ENCODE measurements at regions not wholly inside any gene's neighbourhood (a gene's known extent, or its start where the extent isn't known, plus 50 kb on each side); places are given as distances from the start of the nearest gene placed in this dataset.

DNA sequence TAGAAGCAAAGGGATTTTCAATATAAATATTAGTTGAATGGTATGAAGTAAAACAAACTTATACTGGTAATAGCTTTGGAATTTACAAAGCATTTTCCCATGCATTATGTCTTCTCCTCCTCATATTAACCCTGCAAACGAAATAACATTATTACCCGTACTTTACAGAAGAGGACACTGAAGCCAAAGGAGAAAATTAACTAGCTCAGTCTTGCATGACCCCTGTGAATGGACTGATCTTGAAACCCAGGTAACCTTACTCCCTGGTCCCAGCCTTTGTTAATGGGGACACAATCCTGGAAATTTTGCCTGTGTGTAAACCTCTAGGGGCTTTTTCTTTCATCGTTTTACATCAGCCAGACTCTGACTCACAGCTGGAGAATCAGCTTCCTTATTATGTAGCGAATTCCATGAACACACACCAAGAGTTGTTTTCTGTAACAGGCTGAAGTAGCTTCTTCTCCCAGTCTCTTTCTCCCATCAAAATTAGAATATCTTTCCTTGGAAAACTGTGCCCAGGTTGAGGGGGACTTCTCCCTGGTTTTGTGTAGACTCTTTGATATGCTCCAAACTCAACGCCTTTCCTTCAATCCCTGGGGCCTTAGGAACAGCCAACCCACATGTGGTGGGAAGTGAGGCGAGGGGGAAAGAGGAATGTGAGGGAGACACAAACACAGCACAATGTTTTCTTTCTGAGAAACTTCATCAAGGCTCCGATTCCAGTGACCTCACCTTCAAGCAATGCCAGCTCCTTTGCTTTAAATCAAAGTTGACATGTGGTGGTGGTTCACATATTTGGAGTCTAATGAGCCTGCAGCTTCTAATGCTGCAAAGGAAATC lies 480.9 kb upstream of the PAPPA start:
- TF ChIP-seq, protein P1, sequence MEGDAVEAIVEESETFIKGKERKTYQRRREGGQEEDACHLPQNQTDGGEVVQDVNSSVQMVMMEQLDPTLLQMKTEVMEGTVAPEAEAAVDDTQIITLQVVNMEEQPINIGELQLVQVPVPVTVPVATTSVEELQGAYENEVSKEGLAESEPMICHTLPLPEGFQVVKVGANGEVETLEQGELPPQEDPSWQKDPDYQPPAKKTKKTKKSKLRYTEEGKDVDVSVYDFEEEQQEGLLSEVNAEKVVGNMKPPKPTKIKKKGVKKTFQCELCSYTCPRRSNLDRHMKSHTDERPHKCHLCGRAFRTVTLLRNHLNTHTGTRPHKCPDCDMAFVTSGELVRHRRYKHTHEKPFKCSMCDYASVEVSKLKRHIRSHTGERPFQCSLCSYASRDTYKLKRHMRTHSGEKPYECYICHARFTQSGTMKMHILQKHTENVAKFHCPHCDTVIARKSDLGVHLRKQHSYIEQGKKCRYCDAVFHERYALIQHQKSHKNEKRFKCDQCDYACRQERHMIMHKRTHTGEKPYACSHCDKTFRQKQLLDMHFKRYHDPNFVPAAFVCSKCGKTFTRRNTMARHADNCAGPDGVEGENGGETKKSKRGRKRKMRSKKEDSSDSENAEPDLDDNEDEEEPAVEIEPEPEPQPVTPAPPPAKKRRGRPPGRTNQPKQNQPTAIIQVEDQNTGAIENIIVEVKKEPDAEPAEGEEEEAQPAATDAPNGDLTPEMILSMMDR (IDR thresholded peaks at IDR 0.05), result peak; percentile 19; the same call in 1 of the 2 replicates
- peak; percentile 47; the same call in 1 of the 2 replicates for TF ChIP-seq YY1 (IDR thresholded peaks at IDR 0.05; ENCODE audit: low read depth)
- TF ChIP-seq, protein P2, sequence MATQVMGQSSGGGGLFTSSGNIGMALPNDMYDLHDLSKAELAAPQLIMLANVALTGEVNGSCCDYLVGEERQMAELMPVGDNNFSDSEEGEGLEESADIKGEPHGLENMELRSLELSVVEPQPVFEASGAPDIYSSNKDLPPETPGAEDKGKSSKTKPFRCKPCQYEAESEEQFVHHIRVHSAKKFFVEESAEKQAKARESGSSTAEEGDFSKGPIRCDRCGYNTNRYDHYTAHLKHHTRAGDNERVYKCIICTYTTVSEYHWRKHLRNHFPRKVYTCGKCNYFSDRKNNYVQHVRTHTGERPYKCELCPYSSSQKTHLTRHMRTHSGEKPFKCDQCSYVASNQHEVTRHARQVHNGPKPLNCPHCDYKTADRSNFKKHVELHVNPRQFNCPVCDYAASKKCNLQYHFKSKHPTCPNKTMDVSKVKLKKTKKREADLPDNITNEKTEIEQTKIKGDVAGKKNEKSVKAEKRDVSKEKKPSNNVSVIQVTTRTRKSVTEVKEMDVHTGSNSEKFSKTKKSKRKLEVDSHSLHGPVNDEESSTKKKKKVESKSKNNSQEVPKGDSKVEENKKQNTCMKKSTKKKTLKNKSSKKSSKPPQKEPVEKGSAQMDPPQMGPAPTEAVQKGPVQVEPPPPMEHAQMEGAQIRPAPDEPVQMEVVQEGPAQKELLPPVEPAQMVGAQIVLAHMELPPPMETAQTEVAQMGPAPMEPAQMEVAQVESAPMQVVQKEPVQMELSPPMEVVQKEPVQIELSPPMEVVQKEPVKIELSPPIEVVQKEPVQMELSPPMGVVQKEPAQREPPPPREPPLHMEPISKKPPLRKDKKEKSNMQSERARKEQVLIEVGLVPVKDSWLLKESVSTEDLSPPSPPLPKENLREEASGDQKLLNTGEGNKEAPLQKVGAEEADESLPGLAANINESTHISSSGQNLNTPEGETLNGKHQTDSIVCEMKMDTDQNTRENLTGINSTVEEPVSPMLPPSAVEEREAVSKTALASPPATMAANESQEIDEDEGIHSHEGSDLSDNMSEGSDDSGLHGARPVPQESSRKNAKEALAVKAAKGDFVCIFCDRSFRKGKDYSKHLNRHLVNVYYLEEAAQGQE (IDR thresholded peaks at IDR 0.05; ENCODE audit: low read depth, low read length), result peak; percentile 64; the same call in 1 of the 2 replicates
- peak; percentile 90 for TF ChIP-seq FOXM1 (IDR thresholded peaks at IDR 0.05; ENCODE audit: low read depth)
- peak; percentile 63; the same call in 1 of the 2 replicates for TF ChIP-seq TAF1 (IDR thresholded peaks at IDR 0.05; ENCODE audit: borderline replicate concordance, low read depth, low read length)
- TF ChIP-seq, protein P3, sequence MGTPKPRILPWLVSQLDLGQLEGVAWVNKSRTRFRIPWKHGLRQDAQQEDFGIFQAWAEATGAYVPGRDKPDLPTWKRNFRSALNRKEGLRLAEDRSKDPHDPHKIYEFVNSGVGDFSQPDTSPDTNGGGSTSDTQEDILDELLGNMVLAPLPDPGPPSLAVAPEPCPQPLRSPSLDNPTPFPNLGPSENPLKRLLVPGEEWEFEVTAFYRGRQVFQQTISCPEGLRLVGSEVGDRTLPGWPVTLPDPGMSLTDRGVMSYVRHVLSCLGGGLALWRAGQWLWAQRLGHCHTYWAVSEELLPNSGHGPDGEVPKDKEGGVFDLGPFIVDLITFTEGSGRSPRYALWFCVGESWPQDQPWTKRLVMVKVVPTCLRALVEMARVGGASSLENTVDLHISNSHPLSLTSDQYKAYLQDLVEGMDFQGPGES (IDR thresholded peaks at IDR 0.05; ENCODE audit: low read depth, low read length), result no peak
- TF ChIP-seq, protein P4, sequence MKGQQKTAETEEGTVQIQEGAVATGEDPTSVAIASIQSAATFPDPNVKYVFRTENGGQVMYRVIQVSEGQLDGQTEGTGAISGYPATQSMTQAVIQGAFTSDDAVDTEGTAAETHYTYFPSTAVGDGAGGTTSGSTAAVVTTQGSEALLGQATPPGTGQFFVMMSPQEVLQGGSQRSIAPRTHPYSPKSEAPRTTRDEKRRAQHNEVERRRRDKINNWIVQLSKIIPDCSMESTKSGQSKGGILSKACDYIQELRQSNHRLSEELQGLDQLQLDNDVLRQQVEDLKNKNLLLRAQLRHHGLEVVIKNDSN (IDR thresholded peaks at IDR 0.05; ENCODE audit: borderline replicate concordance, low read depth), result no peak
- peak; percentile 71; the same call in 1 of the 2 replicates for TF ChIP-seq POLR2AphosphoS5 (IDR thresholded peaks at IDR 0.05; ENCODE audit: low read depth, low read length)

All from SK-N-SH (cell line).